Stomach (tissue), 4 donors: ENCODE measurements at regions not wholly inside any gene's neighbourhood (a gene's known extent, or its start where the extent isn't known, plus 50 kb on each side); places are given as distances from the start of the nearest gene placed in this dataset.

Experiments
- CTCF ChIP-seq, 7 experiments: fragments of 450-650 bp in 4 of 7; fragments of 200-600 bp in 3 of 7; sonication (generic) in 3 of 7; IDR thresholded peaks; one replicate each; pipeline ENCODE4 v1.5.1; 2016 to 2019; ENCODE audit warnings: antibody characterized with exemption in 7 of 7, control low read depth in 2 of 7, mild to moderate bottlenecking in 1 of 7
- EP300 ChIP-seq: sonication (generic); formaldehyde crosslinking; IDR thresholded peaks from one replicate; pipeline ENCODE4 v1.6.1; 2017; ENCODE audit warnings: antibody characterized with exemption
- POLR2A ChIP-seq, 4 donors: fragments of 450-650 bp; IDR thresholded peaks; one replicate each; pipeline ENCODE4 v1.6.1; 2016; ENCODE audit warnings: antibody characterized with exemption in 4 of 4, control low read depth in 2 of 4, mild to moderate bottlenecking in 1 of 4, moderate library complexity in 1 of 4
- POLR2AphosphoS5 ChIP-seq, 3 donors: sonication (generic); formaldehyde crosslinking; IDR thresholded peaks; one replicate each; pipeline ENCODE4 v1.6.1; 2016; ENCODE audit warnings: antibody characterized with exemption in 3 of 3

- TF ChIP-seq CTCF (IDR thresholded peaks at IDR 0.05) (no peak), POLR2AphosphoS5 (IDR thresholded peaks at IDR 0.05) (no peak), POLR2A (IDR thresholded peaks at IDR 0.05) (no peak), EP300 (no peak)
Measured at GRCh38 chrX:139423186-139423585, 107.4 kb upstream of the F9 start.
